ENCODE measurements at regions not wholly inside any gene's neighbourhood (a gene's known extent, or its start where the extent isn't known, plus 50 kb on each side); places are given as distances from the start of the nearest gene placed in this dataset.

GRCh38 chr2:122681626-122682025 is 926.2 kb downstream of the TSN start (continued):
- no peak for TF ChIP-seq ZBTB44 (tag by site-specific recombination; IDR thresholded peaks at IDR 0.05)
- TF ChIP-seq ZNF776 (tag by site-specific recombination; IDR thresholded peaks at IDR 0.05; ENCODE audit: borderline replicate concordance): no peak

DNA sequence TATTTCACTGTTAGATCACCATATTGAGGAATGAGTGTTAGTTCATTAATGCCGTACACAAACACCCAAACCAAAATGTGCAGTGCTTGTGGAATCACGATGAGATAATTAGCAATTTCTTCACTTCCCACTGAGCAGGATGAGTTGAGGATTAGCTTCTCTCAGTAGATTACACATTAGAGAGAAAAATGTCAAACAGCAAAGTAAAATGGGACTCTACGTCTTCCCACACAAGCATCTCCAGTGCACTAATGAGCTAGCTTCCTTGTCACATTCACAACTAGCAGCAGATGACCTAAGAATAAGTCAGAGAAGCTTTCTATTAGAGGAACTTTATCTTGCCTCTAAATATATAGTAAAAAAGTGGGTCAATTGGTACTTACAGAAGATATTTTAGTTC is 926.9 kb downstream of the TSN start:
- Histone ChIP-seq H3K4me3 (ENCODE audit: low read depth, low read length) (no peak overlapping the region), H3K27ac (ENCODE audit: extremely low read depth, low read depth, low read length) (no peak overlapping the region), H3K36me3 (ENCODE audit: control insufficient read depth in 2 of 2, insufficient read depth in 1 of 2, low read length in 2 of 2) (no peaks in the 10 kb centered on the region), H3K9me3 (ENCODE audit: control insufficient read depth, insufficient read depth, low read depth, low read length) (no peaks in the 10 kb centered on the region), H3K4me1 (ENCODE audit: control insufficient read depth, insufficient read depth, low read length) (no peaks in the 10 kb centered on the region)
- ChIA-PET POLR2A (no interaction called here), CTCF (no interaction called here)
- TF ChIP-seq ZNF792 (tag by site-specific recombination; IDR thresholded peaks at IDR 0.05) (no peak), HOXA7 (CRISPR knock-in tag; IDR thresholded peaks at IDR 0.05; ENCODE audit: borderline replicate concordance) (no peak), SP3 (tag by site-specific recombination; IDR thresholded peaks at IDR 0.05) (no peak), GLIS1 (tag by site-specific recombination; IDR thresholded peaks at IDR 0.05) (no peak), ZNF146 (tag by site-specific recombination; IDR thresholded peaks at IDR 0.05) (no peak), YY2 (tag by site-specific recombination; IDR thresholded peaks at IDR 0.05) (no peak), ZNF350 (tag by site-specific recombination; IDR thresholded peaks at IDR 0.05) (no peak)
- TF ChIP-seq, protein P1, sequence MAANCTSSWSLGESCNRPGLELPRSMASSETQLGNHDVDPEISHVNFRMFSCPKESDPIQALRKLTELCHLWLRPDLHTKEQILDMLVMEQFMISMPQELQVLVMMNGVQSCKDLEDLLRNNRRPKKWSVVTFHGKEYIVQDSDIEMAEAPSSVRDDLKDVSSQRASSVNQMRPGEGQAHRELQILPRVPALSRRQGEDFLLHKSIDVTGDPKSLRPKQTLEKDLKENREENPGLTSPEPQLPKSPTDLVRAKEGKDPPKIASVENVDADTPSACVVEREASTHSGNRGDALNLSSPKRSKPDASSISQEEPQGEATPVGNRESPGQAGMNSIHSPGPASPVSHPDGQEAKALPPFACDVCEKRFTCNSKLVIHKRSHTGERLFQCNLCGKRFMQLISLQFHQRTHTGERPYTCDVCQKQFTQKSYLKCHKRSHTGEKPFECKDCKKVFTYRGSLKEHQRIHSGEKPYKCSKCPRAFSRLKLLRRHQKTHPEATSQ (tag by site-specific recombination; IDR thresholded peaks at IDR 0.05): no peak

- Histone ChIP-seq H3K4me3 (ENCODE audit: low read depth, low read length) (no peak overlapping the region), H3K9me3 (ENCODE audit: control insufficient read depth, insufficient read depth, low read depth, low read length) (no peaks in the 10 kb centered on the region), H3K36me3 (ENCODE audit: control insufficient read depth in 2 of 2, insufficient read depth in 1 of 2, low read length in 2 of 2) (no peaks in the 10 kb centered on the region), H3K27ac (ENCODE audit: extremely low read depth, low read depth, low read length) (no peak overlapping the region), H3K4me1 (ENCODE audit: control insufficient read depth, insufficient read depth, low read length) (no peaks in the 10 kb centered on the region)
- CTCF ChIA-PET: no interaction called here
- POLR2A ChIA-PET: no interaction called here
- TF ChIP-seq, protein P2, sequence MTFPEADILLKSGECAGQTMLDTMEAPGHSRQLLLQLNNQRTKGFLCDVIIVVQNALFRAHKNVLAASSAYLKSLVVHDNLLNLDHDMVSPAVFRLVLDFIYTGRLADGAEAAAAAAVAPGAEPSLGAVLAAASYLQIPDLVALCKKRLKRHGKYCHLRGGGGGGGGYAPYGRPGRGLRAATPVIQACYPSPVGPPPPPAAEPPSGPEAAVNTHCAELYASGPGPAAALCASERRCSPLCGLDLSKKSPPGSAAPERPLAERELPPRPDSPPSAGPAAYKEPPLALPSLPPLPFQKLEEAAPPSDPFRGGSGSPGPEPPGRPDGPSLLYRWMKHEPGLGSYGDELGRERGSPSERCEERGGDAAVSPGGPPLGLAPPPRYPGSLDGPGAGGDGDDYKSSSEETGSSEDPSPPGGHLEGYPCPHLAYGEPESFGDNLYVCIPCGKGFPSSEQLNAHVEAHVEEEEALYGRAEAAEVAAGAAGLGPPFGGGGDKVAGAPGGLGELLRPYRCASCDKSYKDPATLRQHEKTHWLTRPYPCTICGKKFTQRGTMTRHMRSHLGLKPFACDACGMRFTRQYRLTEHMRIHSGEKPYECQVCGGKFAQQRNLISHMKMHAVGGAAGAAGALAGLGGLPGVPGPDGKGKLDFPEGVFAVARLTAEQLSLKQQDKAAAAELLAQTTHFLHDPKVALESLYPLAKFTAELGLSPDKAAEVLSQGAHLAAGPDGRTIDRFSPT (tag by site-specific recombination; IDR thresholded peaks at IDR 0.05): no peak
- no peak for TF ChIP-seq ZNF366 (tag by site-specific recombination; conservative IDR thresholded peaks at IDR 0.05)
- TF ChIP-seq ZNF670 (tag by site-specific recombination; IDR thresholded peaks at IDR 0.05; ENCODE audit: low read depth): no peak
- TF ChIP-seq, protein P3, sequence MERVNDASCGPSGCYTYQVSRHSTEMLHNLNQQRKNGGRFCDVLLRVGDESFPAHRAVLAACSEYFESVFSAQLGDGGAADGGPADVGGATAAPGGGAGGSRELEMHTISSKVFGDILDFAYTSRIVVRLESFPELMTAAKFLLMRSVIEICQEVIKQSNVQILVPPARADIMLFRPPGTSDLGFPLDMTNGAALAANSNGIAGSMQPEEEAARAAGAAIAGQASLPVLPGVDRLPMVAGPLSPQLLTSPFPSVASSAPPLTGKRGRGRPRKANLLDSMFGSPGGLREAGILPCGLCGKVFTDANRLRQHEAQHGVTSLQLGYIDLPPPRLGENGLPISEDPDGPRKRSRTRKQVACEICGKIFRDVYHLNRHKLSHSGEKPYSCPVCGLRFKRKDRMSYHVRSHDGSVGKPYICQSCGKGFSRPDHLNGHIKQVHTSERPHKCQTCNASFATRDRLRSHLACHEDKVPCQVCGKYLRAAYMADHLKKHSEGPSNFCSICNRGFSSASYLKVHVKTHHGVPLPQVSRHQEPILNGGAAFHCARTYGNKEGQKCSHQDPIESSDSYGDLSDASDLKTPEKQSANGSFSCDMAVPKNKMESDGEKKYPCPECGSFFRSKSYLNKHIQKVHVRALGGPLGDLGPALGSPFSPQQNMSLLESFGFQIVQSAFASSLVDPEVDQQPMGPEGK (tag by site-specific recombination; IDR thresholded peaks at IDR 0.05): no peak
- TF ChIP-seq ZNF302 (tag by site-specific recombination; IDR thresholded peaks at IDR 0.05; ENCODE audit: low read depth): no peak
- no peak for TF ChIP-seq ZNF600 (tag by site-specific recombination; IDR thresholded peaks at IDR 0.05)
- TF ChIP-seq, protein P4, sequence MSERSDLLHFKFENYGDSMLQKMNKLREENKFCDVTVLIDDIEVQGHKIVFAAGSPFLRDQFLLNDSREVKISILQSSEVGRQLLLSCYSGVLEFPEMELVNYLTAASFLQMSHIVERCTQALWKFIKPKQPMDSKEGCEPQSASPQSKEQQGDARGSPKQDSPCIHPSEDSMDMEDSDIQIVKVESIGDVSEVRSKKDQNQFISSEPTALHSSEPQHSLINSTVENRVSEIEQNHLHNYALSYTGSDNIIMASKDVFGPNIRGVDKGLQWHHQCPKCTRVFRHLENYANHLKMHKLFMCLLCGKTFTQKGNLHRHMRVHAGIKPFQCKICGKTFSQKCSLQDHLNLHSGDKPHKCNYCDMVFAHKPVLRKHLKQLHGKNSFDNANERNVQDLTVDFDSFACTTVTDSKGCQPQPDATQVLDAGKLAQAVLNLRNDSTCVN (tag by site-specific recombination; optimal IDR thresholded peaks at IDR 0.05): no peak
- no peak for TF ChIP-seq ZBTB21 (tag by site-specific recombination; IDR thresholded peaks at IDR 0.05)
Measured at GRCh38 chr2:122683018-122683417, 927.6 kb downstream of the TSN start.
